GM04503 (cell line): ENCODE measurements at regions not wholly inside any gene's neighbourhood (a gene's known extent, or its start where the extent isn't known, plus 50 kb on each side); places are given as distances from the start of the nearest gene placed in this dataset.
"Not testable (repeated sequence)": the region's sequence is repeated elsewhere in the genome, so short reads cannot be mapped to it uniquely, and the experiment has no call there.

Experiments
- DNase-seq: peaks from one replicate; pipeline ENCODE4 v3.0.0-alpha.2; 2012; ENCODE audit warnings: low read depth

DNA sequence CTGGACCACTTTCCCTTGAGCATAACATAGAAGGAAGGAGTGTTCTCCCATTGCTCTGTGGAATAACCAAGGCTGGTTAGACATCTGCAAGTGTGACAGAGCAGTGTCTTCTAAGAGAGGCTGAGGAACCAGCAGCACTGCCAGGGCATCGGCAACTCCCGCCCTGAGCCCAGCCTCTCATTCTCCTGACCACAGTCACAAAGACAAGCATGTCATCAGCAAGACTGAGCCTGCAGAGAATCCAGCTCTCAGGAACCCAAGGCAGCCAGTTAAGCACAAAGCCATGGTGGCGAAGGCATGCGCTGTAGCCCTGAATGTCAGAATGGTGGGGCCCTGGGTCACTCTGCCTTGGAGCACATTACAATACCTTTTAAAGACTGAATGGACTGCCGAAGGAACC lies 253.9 kb downstream of the AGTPBP1 start:
- no peak for DNase-seq

- DNase-seq, result no peak
Measured at GRCh38 chr9:85484235-85484634, 257.5 kb downstream of the AGTPBP1 start.

DNA sequence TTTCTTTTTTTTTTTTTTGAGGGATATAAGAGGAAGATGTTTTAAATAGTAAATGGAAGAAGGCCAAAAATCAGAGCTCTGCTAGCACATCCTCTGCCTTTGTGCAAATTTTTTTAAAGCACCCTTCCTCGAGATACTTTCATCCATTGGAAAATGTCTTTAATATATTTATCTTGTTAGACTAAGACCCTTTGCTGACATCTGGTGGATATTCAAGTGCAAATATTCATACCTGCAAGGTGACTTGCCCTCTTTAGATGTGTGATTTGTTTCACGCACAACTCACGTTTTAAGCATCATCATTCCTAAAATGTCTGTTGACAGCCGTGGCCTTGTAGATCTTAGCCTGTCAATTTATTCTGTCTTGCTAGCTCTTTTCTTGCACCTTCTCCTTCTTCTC lies 258.5 kb downstream of the AGTPBP1 start:
- DNase-seq, result no peak

GRCh38 chr9:85479305-85479704 lies 262.4 kb downstream of the AGTPBP1 start:
- DNase-seq, result no peak

DNA sequence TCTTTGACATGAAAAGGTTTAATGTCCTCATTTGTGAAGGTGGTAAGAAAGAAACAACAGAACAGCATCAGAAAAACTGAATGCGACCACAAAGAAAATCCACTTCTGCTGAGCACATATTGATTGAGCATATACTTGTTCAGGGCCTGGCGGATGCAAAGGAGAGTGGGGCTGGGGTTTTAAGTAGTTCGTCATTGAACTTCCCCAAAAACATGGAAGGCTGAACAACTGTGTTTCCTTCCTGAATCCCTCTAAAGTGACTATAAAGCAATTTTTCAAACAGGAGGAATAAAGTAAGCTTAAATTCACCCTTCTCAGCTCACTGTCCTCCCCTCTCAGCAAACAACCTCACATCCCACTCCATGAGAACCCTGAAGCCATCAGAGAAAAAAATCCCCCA lies 262.9 kb downstream of the AGTPBP1 start:
- no peak for DNase-seq

DNA sequence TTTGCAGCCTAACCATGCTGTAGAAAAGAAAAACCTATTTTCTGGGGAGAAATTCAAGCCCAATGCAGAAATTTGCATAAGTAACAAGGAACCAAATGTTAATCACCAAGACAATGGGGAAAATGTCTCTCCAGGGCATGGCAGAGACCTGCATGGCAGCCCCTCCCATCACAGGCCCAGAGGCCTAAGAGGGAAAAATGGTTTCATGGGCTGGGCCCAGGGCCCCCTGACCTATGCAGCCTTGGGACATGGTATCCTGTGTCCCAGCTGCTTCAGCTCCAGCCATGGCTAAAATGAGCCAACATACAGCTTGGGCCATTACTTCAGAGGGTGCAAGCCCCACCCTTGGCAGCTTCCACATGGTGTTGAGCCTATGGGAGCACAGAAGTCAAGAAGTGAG lies 266.9 kb downstream of the AGTPBP1 start:
- DNase-seq, result not testable (repeated sequence)

DNA sequence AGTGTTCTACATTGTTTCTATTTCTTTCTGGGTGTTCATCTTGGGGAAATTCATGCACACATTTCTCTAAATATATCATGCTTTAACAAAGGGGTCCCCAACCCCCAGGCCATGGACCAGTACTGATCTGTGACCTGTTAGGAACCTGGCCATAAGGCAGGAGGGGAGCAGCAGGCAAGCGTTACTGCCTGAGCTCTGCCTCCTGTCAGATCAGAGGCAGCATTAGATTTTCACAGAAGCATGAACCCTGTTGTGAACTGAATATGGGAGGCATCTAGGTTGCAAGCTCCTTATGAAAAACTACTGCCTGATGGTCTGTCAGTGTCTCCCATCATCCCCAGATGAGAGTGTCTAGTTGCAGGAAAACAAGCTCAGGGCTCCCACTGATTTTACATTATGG lies 270.0 kb downstream of the AGTPBP1 start:
- DNase-seq, result no peak

DNA sequence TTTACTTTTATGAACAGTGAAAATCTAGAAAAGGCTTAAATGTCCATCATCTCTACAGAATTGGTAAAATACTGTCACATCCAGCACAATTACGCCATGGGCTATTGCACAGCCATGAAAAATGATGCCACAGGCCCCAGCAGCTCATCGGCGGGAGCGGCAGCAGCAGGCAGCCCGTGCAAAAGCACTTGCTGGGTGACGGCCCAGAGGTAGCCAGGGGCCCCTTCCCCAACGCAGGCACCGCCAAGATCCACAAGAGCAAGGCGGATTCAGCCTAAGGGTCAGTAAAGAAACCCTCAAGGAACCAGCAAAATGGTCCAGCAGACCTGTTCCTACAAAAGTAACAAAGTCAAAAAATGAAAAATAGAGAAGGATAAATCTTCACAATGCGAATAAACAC lies 272.7 kb downstream of the AGTPBP1 start:
- DNase-seq, result no peak

DNA sequence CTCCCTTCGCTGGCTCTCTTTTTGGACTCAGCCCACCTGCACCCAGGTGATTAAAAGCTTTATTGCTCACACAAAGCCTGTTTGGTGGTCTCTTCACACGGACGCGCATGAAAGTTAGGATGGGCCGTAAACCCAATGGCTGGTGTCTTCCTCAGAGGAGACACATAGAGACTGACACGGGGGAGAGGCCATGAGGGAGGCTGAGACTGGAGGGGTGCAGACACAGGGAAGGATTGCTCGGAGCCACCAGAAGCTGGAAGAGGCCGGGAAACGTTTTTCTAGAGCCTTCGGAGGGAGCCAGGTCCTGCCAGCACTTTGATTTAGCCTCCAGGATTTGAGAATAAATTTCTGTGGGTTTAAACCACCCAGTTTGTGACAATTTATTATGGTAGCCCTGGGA lies 274.9 kb downstream of the AGTPBP1 start:
- no peak for DNase-seq

- DNase-seq, result not testable (repeated sequence)
Measured at GRCh38 chr9:85458114-85458864, 283.5 kb downstream of the AGTPBP1 start.

DNA sequence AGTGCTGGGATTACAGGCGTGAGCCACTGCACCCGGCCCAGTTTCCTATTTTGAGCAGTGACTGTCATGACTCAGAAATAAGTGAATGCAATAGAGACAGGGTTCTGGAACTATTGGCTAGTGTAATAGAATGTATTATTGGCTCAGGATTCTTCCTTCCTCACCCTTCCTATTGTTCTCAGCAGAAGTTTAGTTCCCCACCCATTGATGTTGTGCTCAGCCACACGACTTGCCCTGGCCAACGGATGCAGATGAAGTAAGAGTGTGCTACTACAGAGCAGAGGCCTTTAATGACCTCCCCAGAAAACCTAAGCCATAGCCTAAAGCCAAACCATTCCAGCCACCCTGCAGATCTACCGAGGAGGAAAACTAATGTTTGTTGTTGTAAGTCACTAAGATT lies 287.9 kb downstream of the AGTPBP1 start:
- DNase-seq, result no peak

DNA sequence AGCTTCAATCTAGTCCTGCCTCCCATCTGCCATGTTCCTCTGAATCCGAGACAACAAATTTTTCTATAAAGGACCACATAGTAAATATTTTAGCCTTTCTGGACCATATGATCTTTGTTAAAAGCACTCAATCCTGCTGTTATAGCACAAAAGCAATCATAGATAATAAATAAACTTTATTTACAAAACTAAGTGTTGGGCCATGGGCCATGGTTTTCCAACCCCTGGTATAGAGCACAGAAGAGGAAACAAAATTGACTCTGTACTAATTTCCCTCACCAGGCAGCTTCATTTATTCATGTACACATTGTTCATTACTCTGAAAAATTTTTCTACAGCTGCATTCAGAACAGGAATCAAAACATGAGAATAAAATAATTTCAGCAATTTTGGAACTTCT lies 288.9 kb downstream of the AGTPBP1 start:
- DNase-seq, result no peak

- DNase-seq, result no peak
Measured at GRCh38 chr9:85451680-85452079, 290.1 kb downstream of the AGTPBP1 start.

DNA sequence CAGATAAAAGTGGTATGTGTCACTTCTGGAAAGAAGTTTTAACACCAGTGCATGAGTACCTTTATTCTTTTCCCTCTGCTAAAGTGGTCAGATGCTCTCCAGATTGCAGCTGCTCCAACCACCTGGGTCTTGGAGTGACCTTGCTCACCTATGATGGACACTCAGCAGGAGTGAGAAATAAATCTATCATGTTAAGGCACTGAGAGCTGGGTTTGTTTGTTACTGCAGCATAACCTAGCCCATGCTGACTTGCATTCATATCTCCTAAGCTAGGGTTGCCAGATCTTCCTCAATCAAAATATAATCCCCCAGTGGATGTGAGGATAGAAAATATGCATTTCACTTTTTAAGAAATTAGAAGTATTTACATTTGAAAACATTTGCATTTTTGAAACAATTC lies 295.9 kb downstream of the AGTPBP1 start:
- DNase-seq, result no peak

DNA sequence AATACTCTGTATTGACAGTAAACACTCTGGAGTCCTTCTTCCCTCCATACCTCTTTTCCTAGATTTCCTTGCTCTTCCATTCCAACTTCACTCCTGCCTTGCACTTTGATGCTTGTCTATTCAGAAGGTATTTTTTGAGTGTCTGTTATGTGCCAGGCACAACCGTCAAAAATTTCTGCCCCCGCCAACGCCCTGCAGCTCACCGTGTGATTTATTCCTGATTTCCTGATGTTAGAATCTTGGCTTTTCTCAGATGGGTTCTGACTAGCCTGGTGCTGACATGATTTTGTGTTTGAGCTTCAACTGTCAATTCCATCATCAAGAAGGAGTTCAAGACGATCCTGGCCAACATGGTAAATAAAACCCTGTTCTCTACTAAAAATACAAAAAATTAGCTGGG lies 297.5 kb downstream of the AGTPBP1 start:
- no peak for DNase-seq

GRCh38 chr9:85443190-85443598 lies 298.6 kb downstream of the AGTPBP1 start:
- no peak for DNase-seq

- DNase-seq, result no peak
Measured at GRCh38 chr9:85439791-85440190, 302.0 kb downstream of the AGTPBP1 start.

DNA sequence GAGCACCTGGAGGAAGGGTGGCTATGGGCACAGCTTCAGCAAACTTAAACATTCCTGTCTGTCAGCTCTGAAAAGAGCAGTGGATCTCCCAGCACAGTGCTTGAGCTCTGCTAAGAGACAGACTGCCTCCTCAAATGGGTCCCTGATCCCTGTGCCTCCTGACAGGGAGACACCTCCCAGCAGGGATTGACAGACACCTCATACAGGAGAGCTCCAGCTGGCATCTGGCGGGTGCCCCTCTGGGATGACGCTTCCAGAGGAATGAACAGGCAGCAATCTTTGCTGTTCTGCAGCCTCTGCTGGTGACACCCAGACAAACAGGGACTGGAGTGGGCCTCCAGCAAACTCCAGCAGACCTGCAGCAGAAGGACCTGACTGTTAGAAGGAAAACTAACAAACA lies 307.8 kb downstream of the AGTPBP1 start:
- DNase-seq, result not testable (repeated sequence)

DNA sequence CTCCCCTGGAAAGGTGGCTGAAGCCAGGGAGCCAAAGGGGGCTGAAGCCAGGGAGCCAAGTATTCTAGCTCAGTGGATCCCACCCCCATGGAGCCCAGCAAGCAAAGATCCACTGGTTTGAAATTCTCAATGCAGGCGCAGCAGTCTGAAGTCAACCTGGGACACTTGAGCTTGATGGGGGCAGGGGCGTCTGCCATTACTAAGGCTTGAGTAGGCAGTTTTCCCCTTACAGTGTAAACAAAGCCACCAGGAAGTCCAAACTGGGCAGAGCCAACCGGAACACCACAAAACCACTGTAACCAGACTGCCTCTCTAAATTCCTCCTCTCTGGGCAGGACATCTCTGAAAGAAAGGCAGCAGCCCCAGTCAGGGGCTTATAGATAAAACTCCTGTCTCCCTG lies 308.2 kb downstream of the AGTPBP1 start:
- DNase-seq, result not testable (repeated sequence)

GRCh38 chr9:85433046-85433445 lies 308.7 kb downstream of the AGTPBP1 start:
- DNase-seq, result no peak

GRCh38 chr9:85432599-85432998 lies 309.2 kb downstream of the AGTPBP1 start:
- DNase-seq, result no peak

DNA sequence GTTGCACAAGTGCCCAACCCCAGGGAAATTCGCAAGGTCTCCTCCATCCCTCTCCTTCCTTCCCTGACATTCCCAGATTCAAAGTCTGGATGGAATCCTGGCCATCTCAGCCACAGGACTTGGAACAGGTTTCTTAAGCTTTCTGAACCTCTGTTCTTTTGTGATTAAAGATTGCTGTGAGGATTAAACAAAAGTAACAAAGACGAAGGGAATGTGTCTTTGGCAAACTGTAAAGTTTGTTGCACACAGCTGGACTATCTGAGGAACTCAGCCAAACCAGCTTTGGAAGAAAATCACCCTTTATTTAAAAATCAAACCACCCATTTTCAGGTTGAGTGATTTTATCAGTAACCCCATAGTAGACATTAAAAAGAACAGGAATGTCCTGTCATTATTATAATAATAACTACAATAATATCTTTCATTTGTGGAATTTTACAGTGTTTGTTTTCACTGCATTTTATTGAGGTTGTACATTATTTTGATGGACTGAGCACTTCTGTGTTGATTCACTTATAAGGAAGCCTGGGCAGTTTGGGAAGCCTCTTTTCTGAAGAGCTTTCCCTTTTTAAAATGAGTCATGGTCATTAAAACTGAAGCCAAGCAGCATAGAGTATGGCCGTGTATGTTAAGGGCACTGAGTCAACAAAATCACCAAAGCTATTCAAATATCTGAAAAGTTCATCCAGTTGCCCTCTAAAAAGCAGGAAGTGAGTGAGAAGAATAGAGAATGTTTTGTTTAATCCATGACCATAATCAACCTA lies 310.2 kb downstream of the AGTPBP1 start:
- no peak for DNase-seq

DNA sequence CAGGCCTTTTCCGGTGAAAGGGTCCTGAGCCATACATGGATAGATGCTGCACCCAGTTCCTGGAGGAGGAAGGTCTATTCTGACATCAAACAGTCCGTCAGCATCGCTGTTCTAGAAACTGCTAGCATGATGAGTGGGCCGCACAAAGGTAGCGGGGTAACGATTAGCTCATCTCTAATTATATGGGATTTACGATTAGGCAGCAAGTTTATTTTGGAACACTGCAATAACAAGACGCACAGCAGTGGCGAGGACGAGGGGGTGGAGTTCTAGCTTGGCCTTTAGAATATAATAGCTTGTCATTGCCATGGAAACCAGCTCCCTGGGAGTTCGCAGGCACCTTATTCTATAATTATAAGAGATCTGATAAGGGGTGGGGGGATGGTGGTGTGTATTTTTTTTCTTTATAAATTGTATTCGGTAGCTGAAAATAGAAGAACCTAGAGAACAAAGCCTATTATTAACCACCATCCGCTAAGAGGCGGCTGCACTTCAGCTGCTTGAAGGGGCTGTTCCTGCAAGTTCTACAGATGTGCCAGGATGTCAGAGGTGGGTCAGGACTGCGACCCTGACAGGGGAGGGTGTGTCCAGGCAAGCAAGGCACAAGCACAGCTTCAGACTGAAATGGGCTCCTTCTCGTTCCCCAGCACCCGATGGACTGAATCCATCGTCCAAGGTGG lies 311.0 kb downstream of the AGTPBP1 start:
- no peak for DNase-seq
